ENCODE measurements at regions not wholly inside any gene's neighbourhood (a gene's known extent, or its start where the extent isn't known, plus 50 kb on each side); places are given as distances from the start of the nearest gene placed in this dataset.

GRCh38 chr3:124514683-124515082, 215.6 kb upstream of the UMPS start:
- H3K4me3 ChIP-seq (ENCODE audit: low read depth, low read length): no peak overlapping the region
- TF ChIP-seq CTCF (IDR thresholded peaks at IDR 0.05; ENCODE audit: insufficient read depth, low read length, poor library complexity, severe bottlenecking): no peak
- no peaks in the 10 kb centered on the region for H3K27me3 ChIP-seq (ENCODE audit: control insufficient read depth, insufficient read depth, low read length)
- H3K36me3 ChIP-seq (ENCODE audit: control insufficient read depth, insufficient read depth, low read length): no peaks in the 10 kb centered on the region
- no peak for DNase-seq (ENCODE audit: low read depth)

GRCh38 chr3:124516333-124516732, 213.9 kb upstream of the UMPS start:
- H3K36me3 ChIP-seq (ENCODE audit: control insufficient read depth, insufficient read depth, low read length): no peaks in the 10 kb centered on the region
- TF ChIP-seq CTCF (IDR thresholded peaks at IDR 0.05; ENCODE audit: insufficient read depth, low read length, poor library complexity, severe bottlenecking): no peak
- no peak for DNase-seq (ENCODE audit: low read depth)

GRCh38 chr3:124517306-124517705, 212.9 kb upstream of the UMPS start:
- DNase-seq (ENCODE audit: low read depth): no peak
- TF ChIP-seq CTCF (IDR thresholded peaks at IDR 0.05; ENCODE audit: insufficient read depth, low read length, poor library complexity, severe bottlenecking): no peak
- H3K36me3 ChIP-seq (ENCODE audit: control insufficient read depth, insufficient read depth, low read length): no peaks in the 10 kb centered on the region
- H3K27me3 ChIP-seq (ENCODE audit: control insufficient read depth, insufficient read depth, low read length): no peaks in the 10 kb centered on the region
- H3K4me3 ChIP-seq (ENCODE audit: low read depth, low read length): no peak overlapping the region

More at GRCh38 chr3:124516333-124516732, 213.9 kb upstream of the UMPS start:
- Histone ChIP-seq H3K27me3 (ENCODE audit: control insufficient read depth, insufficient read depth, low read length) (no peaks in the 10 kb centered on the region), H3K4me3 (ENCODE audit: low read depth, low read length) (no peak overlapping the region)

GRCh38 chr3:124518350-124518749, 211.9 kb upstream of the UMPS start:
- H3K4me3 ChIP-seq (ENCODE audit: low read depth, low read length): no peak overlapping the region
- no peaks in the 10 kb centered on the region for H3K36me3 ChIP-seq (ENCODE audit: control insufficient read depth, insufficient read depth, low read length)
- TF ChIP-seq CTCF (IDR thresholded peaks at IDR 0.05; ENCODE audit: insufficient read depth, low read length, poor library complexity, severe bottlenecking): no peak
- DNase-seq (ENCODE audit: low read depth): no peak
- no peaks in the 10 kb centered on the region for H3K27me3 ChIP-seq (ENCODE audit: control insufficient read depth, insufficient read depth, low read length)

GRCh38 chr3:124519591-124520194, 210.6 kb upstream of the UMPS start:
- Histone ChIP-seq H3K4me3 (ENCODE audit: low read depth, low read length) (no peak overlapping the region), H3K36me3 (ENCODE audit: control insufficient read depth, insufficient read depth, low read length) (no peaks in the 10 kb centered on the region), H3K27me3 (ENCODE audit: control insufficient read depth, insufficient read depth, low read length) (no peaks in the 10 kb centered on the region)
- DNase-seq (ENCODE audit: low read depth): no peak
- TF ChIP-seq CTCF (IDR thresholded peaks at IDR 0.05; ENCODE audit: insufficient read depth, low read length, poor library complexity, severe bottlenecking): no peak

- Histone ChIP-seq H3K27me3 (ENCODE audit: control insufficient read depth, insufficient read depth, low read length) (no peaks in the 10 kb centered on the region), H3K4me3 (ENCODE audit: low read depth, low read length) (no peak overlapping the region), H3K36me3 (ENCODE audit: control insufficient read depth, insufficient read depth, low read length) (no peaks in the 10 kb centered on the region)
- DNase-seq (ENCODE audit: low read depth): no peak
- no peak for TF ChIP-seq CTCF (IDR thresholded peaks at IDR 0.05; ENCODE audit: insufficient read depth, low read length, poor library complexity, severe bottlenecking)
These were observed 209.3 kb upstream of the UMPS start for GRCh38 chr3:124520970-124521369.
